ENCODE measurements at regions not wholly inside any gene's neighbourhood (a gene's known extent, or its start where the extent isn't known, plus 50 kb on each side); places are given as distances from the start of the nearest gene placed in this dataset.

DNA sequence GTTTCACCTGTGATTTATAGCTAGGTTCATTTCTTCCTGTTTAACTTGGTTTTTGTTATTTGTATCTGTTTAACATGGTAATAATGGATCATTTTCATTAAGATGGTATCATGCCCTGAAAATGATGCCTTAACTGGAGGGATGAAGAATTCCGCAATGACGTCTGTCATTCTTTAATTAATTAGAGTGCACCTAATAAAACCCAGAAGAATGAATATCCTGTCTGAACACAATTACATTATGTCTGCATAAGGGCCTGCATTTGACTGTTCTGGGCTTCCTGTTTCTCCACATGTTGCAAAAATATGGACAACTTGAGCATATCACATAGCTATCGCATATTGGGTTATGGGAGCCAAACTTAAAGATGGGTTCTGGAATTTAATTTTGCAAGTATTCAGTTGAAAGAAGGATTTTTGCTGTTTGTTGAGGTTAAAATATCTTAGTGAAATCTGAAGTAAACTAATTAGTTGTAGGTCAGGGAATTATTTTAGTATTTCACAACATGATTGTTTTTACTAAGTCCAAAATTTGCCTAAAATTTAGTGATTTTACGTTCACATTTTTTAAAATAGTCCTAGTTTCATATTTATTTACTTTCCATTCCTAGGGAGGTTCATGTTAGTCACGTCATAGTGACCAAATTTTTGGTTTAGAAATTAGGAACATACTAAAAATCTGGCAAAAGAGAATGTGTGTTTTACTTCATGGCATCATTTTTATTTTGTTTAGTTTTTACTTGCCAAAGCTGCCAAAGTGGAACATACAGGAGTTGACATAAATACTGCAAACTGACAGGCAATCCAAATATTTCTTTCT lies 321.0 kb upstream of the TGFBR2 start:
- no peak for TF ChIP-seq CTCF (IDR thresholded peaks at IDR 0.05)
- no peak for TF ChIP-seq POLR2A (IDR thresholded peaks at IDR 0.05)
